ENCODE measurements at regions not wholly inside any gene's neighbourhood (a gene's known extent, or its start where the extent isn't known, plus 50 kb on each side); places are given as distances from the start of the nearest gene placed in this dataset.
A peak's percentile ranks its signal among the peaks of the same experiment; 100 is the strongest.
"Not testable (repeated sequence)": the region's sequence is repeated elsewhere in the genome, so short reads cannot be mapped to it uniquely, and the experiment has no call there.

- DNase-seq: no peak
These were observed 91.4 kb downstream of the ARL4C start for GRCh38 chr2:234405462-234405861.

- no peak for DNase-seq
These were observed 91.9 kb downstream of the ARL4C start for GRCh38 chr2:234404957-234405356.

GRCh38 chr2:234403751-234404150 lies 93.1 kb downstream of the ARL4C start:
- DNase-seq: no peak

GRCh38 chr2:234403074-234403473 lies 93.8 kb downstream of the ARL4C start:
- DNase-seq: no peak

GRCh38 chr2:234401426-234401825 lies 95.5 kb downstream of the ARL4C start:
- no peak for DNase-seq

GRCh38 chr2:234399451-234400246 lies 97.2 kb downstream of the ARL4C start:
- DNase-seq: no peak

GRCh38 chr2:234398531-234398930 lies 98.3 kb downstream of the ARL4C start:
- DNase-seq: no peak

GRCh38 chr2:234395891-234396420 lies 100.9 kb downstream of the ARL4C start:
- peak; percentile 85 for DNase-seq

GRCh38 chr2:234394450-234394849 lies 102.4 kb downstream of the ARL4C start:
- no peak for DNase-seq

GRCh38 chr2:234393354-234393753 lies 103.5 kb downstream of the ARL4C start:
- DNase-seq: no peak

- no peak for DNase-seq
These were observed 104.8 kb downstream of the ARL4C start for GRCh38 chr2:234392041-234392615.

- DNase-seq: no peak
These were observed 105.3 kb downstream of the ARL4C start for GRCh38 chr2:234391625-234392024.

- DNase-seq: not testable (repeated sequence)
These were observed 107.2 kb downstream of the ARL4C start for GRCh38 chr2:234389661-234390060.

- no peak for DNase-seq
These were observed 108.3 kb downstream of the ARL4C start for GRCh38 chr2:234388591-234388990.

GRCh38 chr2:234386971-234387370 lies 109.9 kb downstream of the ARL4C start:
- DNase-seq: no peak

GRCh38 chr2:234382131-234382530 lies 114.8 kb downstream of the ARL4C start:
- no peak for DNase-seq

- not testable (repeated sequence) for DNase-seq
These were observed 117.9 kb downstream of the ARL4C start for GRCh38 chr2:234378958-234379357.

GRCh38 chr2:234378440-234378839 lies 118.4 kb downstream of the ARL4C start:
- DNase-seq: no peak

- no peak for DNase-seq
These were observed 119.0 kb downstream of the ARL4C start for GRCh38 chr2:234377761-234378391.

GRCh38 chr2:234376229-234376628 lies 120.7 kb downstream of the ARL4C start:
- DNase-seq: no peak

- no peak for DNase-seq
These were observed 121.6 kb downstream of the ARL4C start for GRCh38 chr2:234375176-234375880.

- no peak for DNase-seq
These were observed 122.1 kb downstream of the ARL4C start for GRCh38 chr2:234374736-234375135.

GRCh38 chr2:234374150-234374508 lies 122.8 kb downstream of the ARL4C start:
- DNase-seq: no peak

All from NCI-H2107 (cell line).